ENCODE measurements at regions not wholly inside any gene's neighbourhood (a gene's known extent, or its start where the extent isn't known, plus 50 kb on each side); places are given as distances from the start of the nearest gene placed in this dataset.
A peak's percentile ranks its signal among the peaks of the same experiment; 100 is the strongest.
"Not testable (repeated sequence)": the region's sequence is repeated elsewhere in the genome, so short reads cannot be mapped to it uniquely, and the experiment has no call there.

DNA sequence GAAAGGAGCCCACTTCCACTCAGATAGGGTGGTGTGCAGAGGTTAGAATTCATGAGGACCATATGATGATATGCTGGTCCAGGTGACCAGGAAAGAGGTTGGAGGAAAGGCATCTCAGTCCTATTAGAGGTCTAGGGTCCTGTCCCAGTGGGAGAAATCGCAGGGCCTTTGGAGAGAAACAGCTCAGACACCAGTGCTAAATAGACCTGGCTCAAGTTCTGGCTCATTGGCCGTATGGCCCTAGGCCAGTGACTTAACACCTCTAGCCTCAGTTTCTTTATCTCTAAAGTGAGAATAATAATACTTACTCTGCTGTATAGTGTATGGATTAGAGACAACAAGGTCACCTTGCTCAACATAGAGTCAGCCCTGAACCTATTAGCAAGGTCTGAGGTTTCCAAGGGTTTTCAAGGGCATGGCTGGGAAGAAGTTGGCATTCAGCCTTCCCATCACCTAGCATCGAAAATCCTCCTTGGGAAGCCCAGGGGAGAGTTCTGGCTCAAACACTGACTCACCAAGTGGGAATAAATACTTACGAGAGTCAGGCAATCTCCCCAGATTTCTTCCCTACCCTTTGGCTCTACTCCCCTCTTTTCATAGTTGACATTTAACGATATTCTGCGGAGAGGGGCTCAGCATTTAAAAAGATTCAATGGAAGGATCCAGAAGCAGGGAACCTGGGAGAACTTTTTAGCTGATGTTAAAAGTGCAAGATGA lies 473.1 kb upstream of the PODXL start:
- no peak for FAIRE-seq

DNA sequence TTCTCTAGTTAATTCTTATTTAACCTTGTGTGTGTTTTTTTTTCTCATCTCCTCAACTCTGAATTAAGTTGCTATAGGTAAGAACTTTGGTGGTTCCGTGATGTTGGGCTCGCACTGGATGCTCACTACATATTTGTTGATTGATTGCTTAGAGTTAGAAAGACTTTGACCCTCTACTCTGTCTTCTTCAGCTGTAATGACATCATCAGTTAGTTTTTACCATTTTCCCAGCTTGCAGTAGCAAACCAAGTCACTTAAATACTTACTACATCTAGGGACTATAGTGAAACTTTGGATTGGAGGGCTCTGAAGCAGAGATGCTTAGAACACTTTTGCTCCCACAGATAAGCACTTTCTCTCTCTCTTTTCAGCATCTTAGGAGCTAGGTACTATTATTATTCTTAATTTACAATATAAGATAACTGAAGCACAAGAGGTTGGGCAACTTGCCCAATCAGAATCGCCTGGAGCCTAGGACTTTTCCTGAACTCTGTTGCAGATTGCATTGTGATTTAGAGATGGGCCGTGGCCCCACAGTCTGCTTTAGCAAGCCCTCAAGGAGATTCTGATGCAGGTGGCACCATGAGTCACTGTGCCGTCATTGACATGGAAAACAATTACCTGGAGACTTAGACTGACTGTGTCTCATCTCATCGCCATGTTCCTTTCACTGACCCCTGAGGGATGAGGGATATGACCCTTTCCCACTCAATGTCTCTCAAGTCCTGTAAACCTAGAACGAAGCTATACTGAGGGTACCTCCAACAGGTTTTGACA lies 471.9 kb upstream of the PODXL start:
- FAIRE-seq: no peak

DNA sequence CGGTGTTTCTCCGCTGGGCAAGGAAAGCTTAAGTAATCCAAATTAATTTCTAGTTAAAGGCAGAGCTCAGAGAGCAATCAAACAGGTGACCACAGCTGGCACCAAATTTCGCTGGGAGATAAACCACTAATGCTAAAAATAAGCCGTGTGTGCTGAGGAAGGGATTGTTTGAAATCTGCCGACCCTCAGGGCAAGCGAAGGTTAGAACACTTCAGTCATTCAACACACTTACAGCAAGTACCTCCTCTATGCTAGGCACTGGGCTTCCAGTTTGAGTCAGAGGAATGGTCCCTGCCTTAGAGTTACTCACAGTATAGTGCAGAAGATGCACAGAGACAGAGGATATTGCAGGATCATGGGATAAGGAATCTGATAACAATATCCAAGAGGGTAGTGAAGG lies 467.9 kb upstream of the PODXL start:
- no peak for FAIRE-seq

DNA sequence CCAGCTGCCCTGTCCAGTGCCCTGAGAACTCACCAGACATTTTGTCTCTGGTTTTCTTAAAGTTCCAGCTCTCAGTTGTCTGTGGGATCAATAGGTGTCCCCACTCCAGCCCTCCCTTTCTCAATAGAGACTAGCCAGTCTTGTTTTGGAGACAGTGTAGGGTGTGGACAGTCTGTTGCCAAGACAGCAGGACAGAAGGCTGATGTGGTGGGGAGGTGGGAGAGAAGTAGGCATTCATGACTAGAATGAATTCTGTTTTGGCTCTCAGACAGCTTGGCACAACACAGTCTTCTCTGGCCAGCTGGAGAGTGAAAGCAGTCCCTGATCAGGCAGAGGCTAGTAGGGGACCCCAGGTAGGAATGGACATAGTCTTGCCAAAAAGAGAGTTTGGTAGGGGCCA lies 467.0 kb upstream of the PODXL start:
- FAIRE-seq: no peak

DNA sequence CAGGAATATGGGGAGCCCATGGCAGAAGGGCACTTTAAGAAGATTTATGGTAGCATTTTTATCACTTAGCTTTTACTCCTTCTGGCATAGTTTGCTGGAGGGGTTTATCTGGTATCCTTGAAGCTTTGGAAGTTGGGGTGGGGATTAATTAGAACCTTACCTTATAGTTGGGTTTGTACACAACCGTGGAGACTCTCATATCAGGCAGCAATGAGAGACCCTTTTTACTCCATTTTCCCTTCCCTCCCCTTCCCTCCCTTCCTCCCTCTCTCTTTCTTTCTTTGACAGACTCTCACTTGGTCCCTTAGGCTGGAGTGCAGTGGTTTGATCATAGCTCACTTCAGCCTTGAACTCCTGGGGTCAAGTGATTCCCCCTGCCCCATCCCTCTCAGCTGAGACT lies 465.8 kb upstream of the PODXL start:
- no peak for FAIRE-seq

DNA sequence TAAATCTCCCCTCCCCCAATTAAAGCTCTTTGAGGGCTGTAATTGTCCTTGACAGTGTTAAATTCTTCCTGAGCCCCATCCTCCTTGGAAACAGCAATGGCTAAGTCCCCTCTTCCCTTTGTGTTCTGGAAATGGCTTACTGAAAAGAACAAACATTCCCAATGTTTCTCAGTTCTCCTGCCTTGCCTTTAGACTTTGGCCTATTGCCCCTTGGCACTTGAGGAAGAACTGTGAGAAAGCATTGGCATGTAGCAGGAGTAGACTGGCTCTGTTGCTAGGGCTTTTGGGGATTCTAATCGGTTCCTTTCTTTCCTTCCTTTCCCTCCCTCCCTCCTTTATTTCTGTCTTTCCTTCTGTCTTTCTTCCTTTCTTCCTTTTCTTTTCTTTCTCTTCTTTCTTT lies 463.3 kb upstream of the PODXL start:
- no peak for FAIRE-seq

DNA sequence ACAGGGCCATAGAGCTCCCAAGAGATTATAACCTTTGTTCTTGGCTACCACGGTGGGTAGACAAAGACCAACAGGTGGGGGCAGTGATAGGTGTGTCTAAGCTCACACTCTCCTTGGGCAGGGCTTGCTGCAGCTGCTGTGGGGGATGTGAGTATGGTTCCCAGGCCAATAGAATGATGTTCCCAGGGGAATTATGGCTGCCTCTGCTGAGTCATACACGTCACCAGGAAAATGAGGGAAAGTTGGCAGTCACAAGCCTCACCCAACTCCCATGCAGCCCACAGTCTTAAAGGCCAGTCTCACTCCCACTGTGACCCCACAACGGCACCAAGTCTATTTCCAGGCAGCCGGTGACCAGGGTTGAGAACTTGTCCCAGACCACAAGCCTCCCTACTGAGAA lies 453.4 kb upstream of the PODXL start:
- no peak for FAIRE-seq

DNA sequence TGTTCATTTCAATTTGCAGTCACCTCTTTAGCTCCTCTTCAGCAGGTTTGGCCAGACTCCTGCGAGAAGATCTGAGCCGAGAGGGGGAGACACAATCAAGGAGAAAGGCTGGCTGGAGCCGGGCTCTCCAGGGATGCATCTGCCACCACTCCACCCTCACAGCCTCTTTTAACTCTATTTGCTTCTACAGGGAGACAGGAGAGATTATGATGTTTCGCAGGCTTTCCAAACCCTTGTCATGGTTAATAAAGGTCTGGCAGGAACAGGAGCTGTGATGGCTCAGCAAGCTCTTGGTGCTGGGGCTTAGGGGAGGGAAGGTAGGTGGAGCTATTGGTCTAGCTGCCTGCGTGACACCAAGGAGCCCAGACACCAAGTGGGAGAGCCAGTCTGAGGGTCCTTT lies 448.1 kb upstream of the PODXL start:
- no peak for FAIRE-seq

DNA sequence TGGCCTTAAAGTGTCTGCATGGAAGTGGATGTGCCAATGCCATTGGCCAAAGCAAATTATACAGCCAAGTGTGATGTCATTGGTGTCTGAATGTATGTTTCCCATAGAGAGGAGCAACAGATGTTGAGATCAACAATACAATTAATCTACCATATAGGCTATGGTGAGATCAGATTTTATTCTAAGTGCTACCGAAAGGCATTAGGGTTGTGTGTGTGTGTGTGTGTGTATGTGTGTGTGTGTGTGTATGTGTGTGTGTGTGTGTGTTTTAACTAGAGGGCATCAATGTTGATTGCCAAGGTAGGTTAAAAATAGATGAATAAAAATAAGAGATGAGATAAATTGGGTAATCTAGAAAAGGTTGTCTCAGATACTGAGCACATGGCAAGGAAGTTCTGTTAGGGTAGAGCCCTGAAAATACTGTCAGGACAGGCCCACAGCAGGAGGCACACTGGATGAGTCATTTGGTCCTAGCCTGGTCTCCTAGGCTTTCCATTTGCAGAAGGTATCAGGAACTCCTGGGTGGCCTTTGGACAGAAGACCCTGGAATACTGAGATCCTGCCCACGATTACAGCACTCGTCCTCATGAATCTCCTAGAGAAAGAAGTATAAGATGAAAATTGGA lies 446.0 kb upstream of the PODXL start:
- no peak for FAIRE-seq

DNA sequence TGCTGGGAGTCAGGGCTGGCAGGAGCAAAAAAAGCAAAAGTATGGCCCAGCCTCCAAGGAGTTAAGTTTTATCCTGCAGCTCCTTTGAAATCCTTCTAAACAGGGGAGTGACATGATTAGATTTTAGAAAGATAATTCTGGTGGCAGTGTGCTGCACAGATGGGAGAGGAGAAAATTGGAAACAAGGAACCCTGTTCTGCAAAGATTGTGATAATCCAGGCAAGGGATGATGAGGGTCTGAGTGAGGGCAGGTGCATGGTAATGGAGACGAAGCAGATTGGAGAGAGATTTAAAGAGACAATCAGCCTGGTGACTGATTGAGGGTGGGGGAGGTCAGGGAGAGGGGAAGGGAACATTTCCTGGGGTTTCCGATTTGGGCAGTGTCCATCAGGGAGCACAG lies 444.7 kb upstream of the PODXL start:
- FAIRE-seq: no peak

DNA sequence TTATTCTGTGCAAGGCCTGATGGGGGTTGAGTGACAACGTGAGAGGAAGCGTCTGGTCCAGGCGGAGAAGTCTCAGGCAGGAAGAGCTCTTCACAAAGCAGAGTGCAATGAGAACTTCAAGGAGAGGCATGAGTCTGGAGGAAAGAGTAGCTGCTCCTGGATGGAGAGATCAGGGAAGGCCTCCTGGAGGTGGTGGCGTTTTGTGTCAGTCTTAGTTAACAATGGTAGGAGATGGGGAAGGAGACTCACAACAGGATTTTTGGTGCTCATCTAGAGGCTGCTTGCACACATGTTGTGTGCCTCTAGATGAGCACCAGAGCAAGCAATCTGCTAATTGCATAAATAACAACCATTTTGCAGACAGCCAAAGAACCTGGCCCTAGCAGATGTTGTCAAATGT lies 442.8 kb upstream of the PODXL start:
- no peak for FAIRE-seq

DNA sequence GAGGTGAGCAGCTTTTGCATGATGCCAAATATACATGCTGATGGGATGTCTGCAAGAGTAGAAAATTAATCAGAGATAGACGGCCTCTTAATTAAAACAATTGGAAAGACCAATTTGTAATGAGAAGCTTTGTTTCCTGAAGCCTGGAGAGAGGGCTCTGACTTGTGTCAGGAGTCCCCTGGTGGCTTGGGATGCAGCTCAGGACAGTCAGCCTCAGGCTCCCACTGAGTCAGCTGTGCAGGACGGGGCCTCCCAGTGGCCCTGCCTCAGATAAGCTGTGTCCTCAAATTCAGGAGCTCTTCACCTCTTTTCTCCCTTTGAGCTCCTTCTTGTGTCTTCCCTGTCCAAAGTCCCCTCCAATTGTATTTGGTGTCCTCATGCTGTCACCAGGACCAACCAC lies 438.9 kb upstream of the PODXL start:
- FAIRE-seq: no peak

DNA sequence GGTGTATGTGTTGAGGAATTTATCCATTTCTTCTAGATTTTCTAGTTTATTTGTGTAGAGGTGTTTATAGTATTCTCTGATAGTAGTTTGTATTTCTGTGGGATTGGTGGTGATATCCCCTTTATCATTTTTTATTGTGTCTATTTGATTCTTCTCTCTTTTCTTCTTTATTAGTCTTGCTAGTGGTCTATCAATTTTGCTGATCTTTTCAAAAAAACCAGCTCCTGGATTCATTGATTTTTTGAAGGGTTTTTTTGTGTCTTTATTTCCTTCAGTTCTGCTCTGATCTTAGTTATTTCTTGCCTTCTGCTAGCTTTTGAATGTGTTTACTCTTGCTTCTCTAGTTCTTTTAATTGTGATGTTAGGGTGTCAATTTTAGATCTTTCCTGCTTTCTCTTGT lies 424.6 kb upstream of the PODXL start:
- not testable (repeated sequence) for FAIRE-seq

DNA sequence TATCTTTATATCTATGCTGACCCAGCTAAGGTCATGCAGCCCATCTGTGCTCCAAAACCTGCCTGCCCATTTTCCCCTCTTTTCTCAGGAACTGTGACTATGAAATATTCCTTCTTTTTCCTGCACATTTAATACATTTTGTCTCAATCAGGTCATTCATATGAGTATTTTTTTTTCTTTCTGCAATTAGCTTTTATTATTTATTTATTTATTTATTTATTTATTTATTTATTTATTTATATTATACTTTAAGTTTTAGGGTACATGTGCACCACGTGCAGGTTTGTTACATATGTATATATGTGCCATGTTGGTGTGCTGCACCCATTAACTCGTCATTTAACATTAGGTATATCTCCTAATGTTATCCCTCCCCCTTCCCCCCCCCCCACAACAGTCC lies 421.7 kb upstream of the PODXL start:
- FAIRE-seq: not testable (repeated sequence)

DNA sequence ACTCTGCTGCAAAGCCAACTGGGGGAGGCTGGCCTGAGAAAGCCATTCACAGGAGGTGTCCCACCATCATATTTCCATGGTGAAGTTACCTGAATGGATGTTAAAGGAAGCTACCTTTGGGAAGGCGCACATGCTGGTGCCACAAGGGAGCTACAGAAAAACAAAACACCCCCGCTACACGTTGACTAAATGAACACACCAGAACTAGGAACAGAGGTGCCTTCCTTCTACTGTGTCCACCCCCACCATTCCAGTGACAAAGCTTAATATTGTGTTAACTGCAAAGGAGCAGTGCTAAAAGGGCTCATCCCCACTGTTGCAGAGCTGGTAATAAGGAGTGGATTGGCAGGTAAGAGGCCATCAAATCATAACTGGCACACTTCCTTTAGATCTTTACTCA lies 420.0 kb upstream of the PODXL start:
- FAIRE-seq: no peak

DNA sequence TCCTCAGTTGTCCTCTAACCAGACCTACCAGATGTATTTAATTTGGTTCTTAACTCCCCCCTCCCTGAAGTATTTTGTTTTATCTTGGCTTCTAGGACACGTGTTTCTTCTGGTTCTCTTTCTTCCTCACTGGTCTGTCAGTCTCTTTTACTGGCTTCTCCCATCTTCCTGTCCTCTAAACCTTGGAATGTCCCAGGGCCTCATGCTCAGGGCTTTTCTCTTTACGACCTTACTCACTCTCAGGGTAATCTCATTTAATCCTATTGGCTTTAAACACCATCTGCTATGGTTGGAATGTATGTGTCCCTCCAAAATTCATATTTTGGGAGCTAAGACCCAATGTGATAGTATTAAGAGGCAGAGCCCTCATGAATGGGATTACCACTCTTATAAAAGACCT lies 418.2 kb upstream of the PODXL start:
- FAIRE-seq: no peak

DNA sequence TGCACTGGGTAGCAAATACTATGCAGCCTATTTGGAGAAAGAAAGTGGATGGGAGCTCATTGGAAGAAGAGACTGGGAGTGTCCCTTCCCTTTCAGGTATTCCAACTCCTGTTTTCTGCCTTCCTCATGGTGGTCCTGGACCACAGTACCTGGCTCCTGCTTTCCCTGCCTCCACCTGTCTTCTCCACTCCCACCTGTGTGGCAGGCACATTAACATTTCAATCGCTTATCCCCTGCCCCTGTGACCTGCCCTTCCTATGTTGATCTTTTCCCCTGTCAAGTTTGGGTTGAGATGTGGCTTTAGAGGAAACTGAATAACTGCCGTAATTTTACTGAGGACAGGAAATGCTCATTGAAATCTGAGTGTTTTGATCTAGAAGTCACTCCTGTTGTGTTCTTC lies 415.8 kb upstream of the PODXL start:
- FAIRE-seq: no peak

DNA sequence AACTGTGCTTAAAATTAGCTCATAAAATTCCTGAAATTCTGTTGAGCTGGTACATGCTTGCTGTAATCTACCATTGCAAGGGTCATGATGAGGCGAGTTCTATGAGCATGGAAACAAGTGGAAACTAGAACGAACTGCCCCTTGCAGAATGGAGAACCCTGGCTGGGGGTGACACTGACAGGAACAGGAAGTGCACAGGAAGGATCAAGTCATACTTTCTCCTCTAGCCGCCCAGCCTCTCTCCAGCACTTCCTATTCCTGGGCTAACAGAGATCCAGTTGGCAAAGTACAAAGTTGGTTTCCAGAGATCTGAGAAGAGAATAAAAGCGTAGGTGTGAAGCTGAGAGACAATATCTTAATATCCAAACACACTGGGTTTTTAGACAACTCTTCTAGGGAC lies 414.2 kb upstream of the PODXL start:
- no peak for FAIRE-seq

DNA sequence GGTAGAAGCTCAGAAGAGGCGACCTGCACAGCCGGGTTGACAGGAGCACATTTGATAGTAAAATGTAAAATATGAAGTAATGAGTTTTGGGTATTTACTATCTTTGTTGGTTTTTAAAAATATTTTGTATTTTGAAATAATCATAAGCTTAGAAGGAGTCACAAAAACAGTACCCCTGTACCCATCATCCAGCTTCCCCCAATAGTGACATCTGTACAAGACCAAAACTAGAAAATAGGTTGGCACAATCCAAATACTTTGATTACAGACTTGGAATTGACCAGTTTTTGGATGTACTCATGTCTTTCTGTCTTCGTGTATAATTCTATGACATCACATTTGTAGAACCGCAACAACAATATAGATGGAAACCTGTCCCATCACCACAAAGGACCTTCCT lies 413.1 kb upstream of the PODXL start:
- FAIRE-seq: no peak

DNA sequence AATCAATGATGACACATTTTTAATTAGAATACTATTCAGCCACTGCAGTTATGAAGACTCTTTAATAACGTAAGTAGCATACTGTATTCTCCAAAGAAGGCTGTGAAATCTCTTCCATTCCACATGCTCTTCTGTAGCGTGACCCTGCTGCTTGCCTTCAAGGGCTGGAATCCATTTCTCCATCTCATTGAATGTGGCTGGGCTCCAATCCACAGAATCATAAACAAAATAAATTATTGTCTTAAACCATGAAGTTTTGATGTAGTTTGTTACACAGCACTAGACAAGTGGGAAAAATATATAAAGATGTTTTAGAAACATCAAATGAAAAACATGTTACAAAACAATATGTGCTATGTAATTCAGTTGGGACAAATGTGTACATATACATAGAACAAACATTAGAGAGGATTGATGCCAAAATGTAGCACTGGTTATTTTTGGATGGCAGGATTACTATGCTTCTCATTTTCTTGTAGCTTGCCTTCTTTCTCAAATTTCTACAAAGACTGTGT lies 410.8 kb upstream of the PODXL start:
- no peak for FAIRE-seq

DNA sequence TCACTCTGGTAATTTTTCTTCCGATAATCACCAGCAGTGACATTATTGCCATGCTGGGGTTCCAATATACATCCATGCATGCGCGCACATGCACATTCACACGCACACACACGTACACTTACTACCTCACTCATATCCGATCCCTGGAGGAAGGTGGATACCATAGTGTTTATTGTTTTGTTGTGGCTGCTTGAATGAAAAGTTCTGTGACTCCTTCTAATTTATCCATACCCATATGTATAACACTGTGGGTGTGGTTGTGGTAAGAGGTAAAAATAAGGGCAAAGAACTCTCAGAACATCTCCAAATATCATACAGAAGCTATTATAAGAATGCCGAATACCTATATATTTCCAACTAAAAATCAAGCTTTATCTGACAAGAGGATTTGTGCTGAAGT lies 407.8 kb upstream of the PODXL start:
- no peak for FAIRE-seq

DNA sequence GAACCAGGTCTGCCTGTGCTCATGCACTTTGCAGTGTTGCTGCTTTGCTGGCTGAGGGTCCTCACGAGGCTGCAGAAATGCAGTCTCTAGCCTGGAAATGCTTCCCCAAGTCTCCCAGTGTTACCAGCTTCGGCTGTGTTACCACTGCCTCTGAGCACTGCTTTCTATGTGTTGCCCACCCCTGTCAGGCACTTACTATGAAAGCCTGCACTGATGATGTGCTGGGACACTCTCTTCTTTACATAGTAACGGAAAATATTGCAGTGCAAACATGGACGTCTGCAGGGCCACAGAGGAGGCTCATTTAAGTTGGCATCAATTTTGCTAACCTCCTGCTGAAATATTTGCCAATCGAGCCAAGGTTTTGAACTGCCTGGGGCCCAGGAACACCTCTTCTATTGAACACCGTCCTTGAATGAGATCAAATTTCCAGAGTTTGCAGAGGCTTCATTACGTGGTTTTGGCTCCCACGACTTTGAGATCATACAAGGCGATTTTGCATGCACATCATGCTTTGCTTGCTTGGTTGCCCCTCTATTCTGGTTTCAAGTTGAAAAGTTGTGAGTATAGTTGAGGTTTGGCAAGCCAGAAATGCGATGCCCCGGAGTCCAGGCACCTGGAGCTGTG lies 404.7 kb upstream of the PODXL start:
- no peak for FAIRE-seq

DNA sequence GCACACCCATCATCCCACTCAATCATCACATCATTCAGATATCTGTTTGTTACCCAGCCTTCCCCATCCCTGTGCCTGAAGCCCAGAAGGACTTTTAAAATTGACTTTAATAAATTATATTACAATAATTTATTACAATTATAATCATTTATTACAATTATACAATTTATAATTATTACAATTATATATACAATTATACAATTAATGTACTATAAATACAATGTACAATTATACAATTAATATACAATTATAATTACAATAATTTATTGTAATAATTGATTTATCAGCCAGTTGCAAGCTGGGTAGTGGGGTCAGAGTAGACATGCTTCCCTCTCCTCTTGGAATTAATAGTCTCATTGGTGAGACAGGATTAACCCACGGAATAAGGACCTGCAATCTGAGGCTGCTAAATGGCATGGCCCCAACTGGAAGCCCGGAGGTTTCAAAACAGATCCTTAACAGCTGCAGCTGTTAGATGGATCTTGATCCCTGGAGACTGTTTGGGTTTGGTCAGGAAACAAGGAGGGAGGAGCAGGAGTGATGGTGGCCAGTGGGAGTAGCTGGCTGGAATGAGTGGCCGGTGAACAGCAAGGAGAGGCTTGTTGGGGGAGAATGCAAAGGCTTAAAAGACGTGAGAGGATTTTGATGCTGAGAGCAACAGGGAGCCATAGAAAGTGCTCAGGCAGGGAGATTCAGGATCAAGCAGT lies 402.8 kb upstream of the PODXL start:
- peak; percentile 84 for FAIRE-seq
